ENCODE measurements at regions not wholly inside any gene's neighbourhood (a gene's known extent, or its start where the extent isn't known, plus 50 kb on each side); places are given as distances from the start of the nearest gene placed in this dataset.

GRCh38 chrX:106499473-106499872 lies 112.3 kb upstream of the RADX start:
- no peak for DNase-seq (ENCODE audit: low read depth in 2 of 2)

- DNase-seq (ENCODE audit: low read depth in 2 of 2), result no peak
Observed at GRCh38 chrX:106510713-106511403, 100.9 kb upstream of the RADX start.
